Thoracic aorta (tissue), 2 donors: ENCODE measurements at regions not wholly inside any gene's neighbourhood (a gene's known extent, or its start where the extent isn't known, plus 50 kb on each side); places are given as distances from the start of the nearest gene placed in this dataset.

Experiments used
- ATAC-seq: fragments of 150-250 bp; one replicate; pipeline ENCODE4 v1.8.0; 2017; ENCODE audit warnings: low read depth; ENCODE audit not compliant: insufficient number of reproducible peaks, low FRiP score
- DNase-seq: peaks from one replicate; pipeline ENCODE4 v3.0.0-alpha.2; 2020; ENCODE audit warnings: low spot score
- H3K27ac ChIP-seq, 2 donors: fragments of 200-600 bp; sonication (generic); 1 replicate in 1 of 2; 2 replicates in 1 of 2; pipeline ENCODE4 v1.5.1; 2016; ENCODE audit warnings: mild to moderate bottlenecking in 2 of 2, moderate library complexity in 2 of 2
- H3K27me3 ChIP-seq: fragments of 200-600 bp; sonication (generic); replicated peaks from 2 replicates; pipeline ENCODE4 v1.6.0; 2016; ENCODE audit warnings: mild to moderate bottlenecking; ENCODE audit not compliant: insufficient read depth
- H3K36me3 ChIP-seq: fragments of 200-600 bp; sonication (generic); one replicate; pipeline ENCODE4 v1.5.1; 2016
- H3K4me1 ChIP-seq, 2 donors: fragments of 200-600 bp; sonication (generic); 1 replicate in 1 of 2; 2 replicates in 1 of 2; pipeline versions ENCODE4 v1.5.1 to v1.6.0; 2016; ENCODE audit warnings: low read depth in 2 of 2, mild to moderate bottlenecking in 1 of 2; ENCODE audit not compliant: control insufficient read depth in 1 of 2
- H3K4me3 ChIP-seq: fragments of 200-600 bp; sonication (generic); 2 replicates; pipeline ENCODE4 v1.5.1; 2016; ENCODE audit warnings: mild to moderate bottlenecking
- H3K9me3 ChIP-seq: fragments of 200-600 bp; sonication (generic); 2 replicates; pipeline ENCODE4 v1.5.1; 2016
- CTCF ChIP-seq: fragments of 200-600 bp; sonication (generic); IDR thresholded peaks from one replicate; pipeline ENCODE4 v1.5.1; 2019; ENCODE audit warnings: antibody characterized with exemption

GRCh38 chr3:197381371-197381770 is 83.0 kb upstream of the DLG1 start:
- Histone ChIP-seq H3K27ac (no peak overlapping the region), H3K4me1 (no peaks in the 10 kb centered on the region), H3K9me3 (no peaks in the 10 kb centered on the region), H3K36me3 (no peaks in the 10 kb centered on the region), H3K27me3 (no peaks in the 10 kb centered on the region), H3K4me3 (no peak overlapping the region)
- no peak for TF ChIP-seq CTCF
- ATAC-seq (no peak), DNase-seq (no peak)

GRCh38 chr3:197380786-197381185 is 82.4 kb upstream of the DLG1 start:
- no peak overlapping the region for H3K4me3 ChIP-seq
- no peak for ATAC-seq
- H3K36me3 ChIP-seq = no peaks in the 10 kb centered on the region
- DNase-seq = no peak
- no peaks in the 10 kb centered on the region for H3K27me3 ChIP-seq
- TF ChIP-seq CTCF = no peak
- no peak overlapping the region for H3K27ac ChIP-seq
- H3K9me3 ChIP-seq = no peaks in the 10 kb centered on the region
- no peaks in the 10 kb centered on the region for H3K4me1 ChIP-seq

- Histone ChIP-seq H3K36me3 (no peaks in the 10 kb centered on the region), H3K4me1 (no peaks in the 10 kb centered on the region), H3K27me3 (no peaks in the 10 kb centered on the region), H3K9me3 (no peaks in the 10 kb centered on the region), H3K27ac (no peak overlapping the region), H3K4me3 (no peak overlapping the region)
- no peak for ATAC-seq
- DNase-seq = no peak
- no peak for TF ChIP-seq CTCF
Measured at GRCh38 chr3:197378985-197379718, 80.7 kb upstream of the DLG1 start.

GRCh38 chr3:197376735-197377555 is 78.5 kb upstream of the DLG1 start:
- Histone ChIP-seq H3K9me3 (no peaks in the 10 kb centered on the region), H3K4me3 (no peak overlapping the region), H3K4me1 (no peaks in the 10 kb centered on the region), H3K27ac (no peak overlapping the region), H3K27me3 (no peaks in the 10 kb centered on the region), H3K36me3 (no peaks in the 10 kb centered on the region)
- DNase-seq = no peak
- TF ChIP-seq CTCF = no peak
- ATAC-seq = no peak

- no peaks in the 10 kb centered on the region for H3K36me3 ChIP-seq
- no peaks in the 10 kb centered on the region for H3K4me1 ChIP-seq
- H3K27me3 ChIP-seq = no peaks in the 10 kb centered on the region
- no peak for ATAC-seq
- TF ChIP-seq CTCF = no peak
- no peak overlapping the region for H3K4me3 ChIP-seq
- no peak overlapping the region for H3K27ac ChIP-seq
- DNase-seq = no peak
- no peaks in the 10 kb centered on the region for H3K9me3 ChIP-seq
Measured at GRCh38 chr3:197376020-197376419, 77.6 kb upstream of the DLG1 start.
